Activated CD8-positive, alpha-beta T cell treated with anti-CD3 and anti-CD28 coated beads for 36 hours (primary cell): ENCODE measurements at regions not wholly inside any gene's neighbourhood (a gene's known extent, or its start where the extent isn't known, plus 50 kb on each side); places are given as distances from the start of the nearest gene placed in this dataset.

Experiments
- ATAC-seq: fragments of 200-7000 bp; cut with Tn5 transposase; one replicate; pipeline ENCODE4 v1.10.0; 2021; ENCODE audit warnings: mild to moderate bottlenecking, moderate library complexity
- CTCF ChIA-PET: fragments of 350-600 bp; sonication (Branson Sonifier 250); formaldehyde crosslinking; loops from one replicate; lab custom pipeline; 2021; ENCODE audit warnings: antibody characterized with exemption; lab: Charles Lee
- POLR2A ChIA-PET: fragments of 350-600 bp; sonication (Branson Sonifier 250); formaldehyde crosslinking; loops from one replicate; lab custom pipeline; 2021; ENCODE audit warnings: antibody characterized with exemption; lab: Charles Lee
- DNase-seq: peaks from one replicate; pipeline ENCODE4 v3.0.0-alpha.2; 2020
- H3K27ac Mint-ChIP-seq: one replicate; pipeline ENCODE4 v1.8.0; 2021; ENCODE audit warnings: mild to moderate bottlenecking, mixed read lengths
- H3K27me3 Mint-ChIP-seq: one replicate; pipeline ENCODE4 v1.8.0; 2021; ENCODE audit warnings: mixed read lengths
- H3K36me3 Mint-ChIP-seq: one replicate; pipeline ENCODE4 v1.8.0; 2021; ENCODE audit warnings: low read depth, mixed read lengths
- H3K4me1 Mint-ChIP-seq: one replicate; pipeline ENCODE4 v1.8.0; 2021; ENCODE audit warnings: low read depth, mixed read lengths
- H3K4me3 Mint-ChIP-seq: one replicate; pipeline ENCODE4 v1.8.0; 2021; ENCODE audit warnings: mild to moderate bottlenecking, moderate library complexity, mixed read lengths
- H3K9me3 Mint-ChIP-seq: one replicate; pipeline ENCODE4 v1.8.0; 2021; ENCODE audit warnings: mixed read lengths
- intact Hi-C: fragments of 100-400 bp; cut with micrococcal nuclease; formaldehyde crosslinking; loops from one replicate; pipeline ENCODE4 v1.10.0; 2022
- TF ChIP-seq, protein P1 (sequence below): fragments of 200-600 bp; IDR thresholded peaks from one replicate; pipeline ENCODE4 v1.8.0; 2022; ENCODE audit warnings: antibody characterized with exemption, mild to moderate bottlenecking

- intact Hi-C loops = no loop called here
- peaks cover 15% of the 10 kb centered on the region for H3K9me3 Mint-ChIP-seq
- ATAC-seq = no peak
Measured at GRCh38 chr1:13968361-13968760, 268.4 kb downstream of the PRDM2 start.

GRCh38 chr1:13970631-13971247 is 270.8 kb downstream of the PRDM2 start:
- Mint-ChIP-seq H3K4me1 (no peaks in the 10 kb centered on the region), H3K4me3 (no peak overlapping the region), H3K9me3 (peaks cover 15% of the 10 kb centered on the region), H3K36me3 (no peaks in the 10 kb centered on the region), H3K27me3 (peaks cover 9% of the 10 kb centered on the region), H3K27ac (no peak overlapping the region)
- TF ChIP-seq, protein P1, sequence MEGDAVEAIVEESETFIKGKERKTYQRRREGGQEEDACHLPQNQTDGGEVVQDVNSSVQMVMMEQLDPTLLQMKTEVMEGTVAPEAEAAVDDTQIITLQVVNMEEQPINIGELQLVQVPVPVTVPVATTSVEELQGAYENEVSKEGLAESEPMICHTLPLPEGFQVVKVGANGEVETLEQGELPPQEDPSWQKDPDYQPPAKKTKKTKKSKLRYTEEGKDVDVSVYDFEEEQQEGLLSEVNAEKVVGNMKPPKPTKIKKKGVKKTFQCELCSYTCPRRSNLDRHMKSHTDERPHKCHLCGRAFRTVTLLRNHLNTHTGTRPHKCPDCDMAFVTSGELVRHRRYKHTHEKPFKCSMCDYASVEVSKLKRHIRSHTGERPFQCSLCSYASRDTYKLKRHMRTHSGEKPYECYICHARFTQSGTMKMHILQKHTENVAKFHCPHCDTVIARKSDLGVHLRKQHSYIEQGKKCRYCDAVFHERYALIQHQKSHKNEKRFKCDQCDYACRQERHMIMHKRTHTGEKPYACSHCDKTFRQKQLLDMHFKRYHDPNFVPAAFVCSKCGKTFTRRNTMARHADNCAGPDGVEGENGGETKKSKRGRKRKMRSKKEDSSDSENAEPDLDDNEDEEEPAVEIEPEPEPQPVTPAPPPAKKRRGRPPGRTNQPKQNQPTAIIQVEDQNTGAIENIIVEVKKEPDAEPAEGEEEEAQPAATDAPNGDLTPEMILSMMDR = no peak
- intact Hi-C loops = no loop called here
- ChIA-PET POLR2A (no interaction called here), CTCF (no interaction called here)
- ATAC-seq (no peak), DNase-seq (no peak)

More at GRCh38 chr1:13968361-13968760, 268.4 kb downstream of the PRDM2 start:
- CTCF ChIA-PET = no interaction called here
- no peak for DNase-seq
- Mint-ChIP-seq H3K27ac (no peak overlapping the region), H3K4me3 (no peak overlapping the region), H3K27me3 (peaks cover 20% of the 10 kb centered on the region), H3K4me1 (no peaks in the 10 kb centered on the region), H3K36me3 (no peaks in the 10 kb centered on the region)
- TF ChIP-seq, protein P1 = no peak
- POLR2A ChIA-PET = no interaction called here

- Mint-ChIP-seq H3K36me3 (no peaks in the 10 kb centered on the region), H3K9me3 (peaks cover 4% of the 10 kb centered on the region), H3K4me1 (no peaks in the 10 kb centered on the region), H3K27me3 (peaks cover 7% of the 10 kb centered on the region), H3K4me3 (no peak overlapping the region), H3K27ac (no peak overlapping the region)
- CTCF ChIA-PET = no interaction called here
- no peak for DNase-seq
- no peak for ATAC-seq
- intact Hi-C loops = no loop called here
- POLR2A ChIA-PET = no interaction called here
- TF ChIP-seq, protein P1 = no peak
Measured at GRCh38 chr1:13976485-13976884, 276.5 kb downstream of the PRDM2 start.

DNA sequence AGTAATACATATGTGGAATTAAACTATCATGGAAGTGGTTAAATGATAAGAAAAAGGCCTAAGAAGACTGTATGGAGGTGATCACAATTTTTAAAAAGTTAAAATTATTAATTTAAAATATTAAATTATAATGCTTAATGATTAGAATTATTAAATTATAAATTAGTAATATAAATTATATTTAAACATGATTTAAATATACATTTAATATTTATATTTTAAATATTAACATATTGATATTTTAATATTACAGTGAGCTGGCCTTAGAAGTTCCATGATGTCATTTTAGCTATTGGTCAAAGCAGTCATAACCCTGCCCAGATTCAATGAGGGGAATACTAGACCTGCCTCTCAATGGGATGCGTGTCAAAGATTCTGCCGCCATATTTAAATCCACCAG is 281.2 kb downstream of the PRDM2 start:
- Mint-ChIP-seq H3K4me3 (no peak overlapping the region), H3K9me3 (no peaks in the 10 kb centered on the region), H3K27me3 (peaks cover 1% of the 10 kb centered on the region), H3K36me3 (no peaks in the 10 kb centered on the region), H3K27ac (no peak overlapping the region), H3K4me1 (no peaks in the 10 kb centered on the region)
- intact Hi-C loops = no loop called here
- ATAC-seq (no peak), DNase-seq (no peak)
- TF ChIP-seq, protein P1 = no peak
- CTCF ChIA-PET = no interaction called here
- POLR2A ChIA-PET = no interaction called here

- ChIA-PET POLR2A (no interaction called here), CTCF (no interaction called here)
- no peaks in the 10 kb centered on the region for H3K9me3 Mint-ChIP-seq
- no peak overlapping the region for H3K4me3 Mint-ChIP-seq
- no peak overlapping the region for H3K27ac Mint-ChIP-seq
- no peak for ATAC-seq
- peaks cover 5% of the 10 kb centered on the region for H3K27me3 Mint-ChIP-seq
- no peaks in the 10 kb centered on the region for H3K4me1 Mint-ChIP-seq
- intact Hi-C loops = no loop called here
- H3K36me3 Mint-ChIP-seq = no peaks in the 10 kb centered on the region
- no peak for DNase-seq
- TF ChIP-seq, protein P1 = no peak
Measured at GRCh38 chr1:13983393-13983792, 283.4 kb downstream of the PRDM2 start.
